Activated CD4-positive, alpha-beta T cell treated with anti-CD3 and anti-CD28 coated beads, Interleukin-2, amount 50 U/mL, for 24 hours (primary cell): ENCODE measurements at regions not wholly inside any gene's neighbourhood (a gene's known extent, or its start where the extent isn't known, plus 50 kb on each side); places are given as distances from the start of the nearest gene placed in this dataset.
A peak's percentile ranks its signal among the peaks of the same experiment; 100 is the strongest.

ENCODE experiments used
- DNase-seq, 2 donors: peaks; one replicate each; pipeline ENCODE4 v3.0.0-alpha.2; 2020; ENCODE audit warnings: low read depth in 1 of 2, low spot score in 1 of 2

DNA sequence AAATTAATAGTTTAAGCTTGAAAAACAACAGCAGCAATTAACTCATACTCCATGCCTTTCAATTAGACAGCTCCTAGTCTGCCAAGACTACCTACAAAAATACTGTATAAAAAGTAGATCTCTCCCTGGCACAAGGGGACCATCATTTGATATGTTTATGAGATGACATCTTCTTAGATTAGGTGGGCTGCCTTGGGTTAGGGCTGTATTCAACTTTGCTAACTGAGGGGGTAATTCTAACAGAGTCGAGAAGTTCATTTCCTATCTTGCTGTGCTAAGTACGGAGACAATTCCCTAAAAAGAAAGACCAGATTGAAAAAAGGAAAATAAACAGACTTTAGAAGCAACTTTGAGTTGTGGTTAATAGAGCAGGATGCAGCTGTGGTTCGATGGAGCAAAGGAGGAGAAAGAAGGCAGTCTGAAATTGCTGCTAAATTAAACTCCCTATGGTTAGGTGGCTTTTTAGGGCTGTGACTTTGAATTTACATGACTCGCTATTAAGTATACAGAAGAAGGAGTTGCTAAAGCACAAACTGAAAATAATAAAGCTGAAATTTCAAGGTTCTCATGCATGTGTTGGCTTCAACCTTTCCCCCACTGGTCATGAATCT is 75.4 kb downstream of the CDC7 start:
- DNase-seq = no peak

DNA sequence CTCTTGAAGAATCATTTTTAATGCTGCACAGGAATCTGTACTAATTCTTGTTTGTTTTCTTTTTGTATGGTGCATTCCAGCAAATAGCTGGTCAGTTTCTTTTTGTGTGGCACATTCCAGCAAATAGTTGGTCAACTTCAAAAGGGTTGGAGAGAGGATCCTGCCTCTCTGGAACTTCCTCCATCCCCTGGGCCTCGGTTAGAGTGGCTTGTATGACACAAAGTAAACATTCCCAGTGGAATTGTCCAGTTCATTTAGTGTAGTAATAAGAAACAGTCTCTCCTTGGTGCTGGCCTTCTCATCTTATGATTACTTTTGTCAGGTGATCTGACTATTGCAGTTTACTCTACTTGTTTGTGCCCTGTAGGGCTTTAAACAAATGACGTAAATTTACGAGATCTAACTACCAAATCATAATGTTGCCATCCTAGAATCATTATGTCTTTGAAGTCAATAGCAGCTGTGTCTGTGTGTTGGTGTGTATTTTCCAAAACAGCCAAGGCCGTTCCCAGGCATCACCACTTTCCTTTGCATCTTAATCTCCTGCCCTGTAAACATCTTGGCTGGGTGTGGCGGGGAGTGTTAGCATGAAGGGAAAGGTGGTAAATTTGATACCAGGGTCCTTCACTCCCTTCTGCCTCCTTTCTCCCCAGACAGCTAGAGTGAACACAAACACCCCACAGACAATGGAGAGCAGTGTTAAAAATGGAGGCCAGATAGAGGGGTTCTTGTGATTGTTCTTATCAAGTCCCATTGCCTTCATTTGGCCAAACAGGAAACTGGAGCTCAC is 77.9 kb downstream of the CDC7 start:
- DNase-seq = no peak

DNA sequence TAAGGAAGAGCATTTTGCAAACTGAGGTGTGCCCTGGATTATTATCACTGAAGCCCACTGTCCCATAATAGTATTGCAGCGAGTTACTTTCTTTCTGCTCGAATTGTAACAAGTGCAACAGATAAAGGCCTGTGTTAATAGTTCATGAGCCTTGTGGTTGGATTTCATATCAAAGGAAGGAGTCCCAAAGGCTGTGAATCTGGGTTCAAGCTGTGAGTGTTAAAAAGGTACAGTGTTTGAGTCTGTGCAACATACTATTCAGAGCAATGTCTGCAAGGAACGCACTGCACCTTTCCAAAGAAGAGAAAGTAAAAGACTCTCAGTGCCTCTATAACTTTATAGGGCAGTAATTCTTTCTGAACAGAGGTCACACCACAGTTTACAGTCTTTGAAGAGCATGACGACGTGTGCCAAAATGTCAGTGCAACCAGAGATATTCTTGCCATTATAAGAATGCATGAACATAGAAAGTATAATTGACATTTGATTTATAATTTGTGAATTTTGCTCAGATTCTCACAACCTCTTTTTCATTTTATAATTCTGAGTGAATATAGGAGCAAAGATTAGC is 79.1 kb downstream of the CDC7 start:
- DNase-seq = no peak

DNA sequence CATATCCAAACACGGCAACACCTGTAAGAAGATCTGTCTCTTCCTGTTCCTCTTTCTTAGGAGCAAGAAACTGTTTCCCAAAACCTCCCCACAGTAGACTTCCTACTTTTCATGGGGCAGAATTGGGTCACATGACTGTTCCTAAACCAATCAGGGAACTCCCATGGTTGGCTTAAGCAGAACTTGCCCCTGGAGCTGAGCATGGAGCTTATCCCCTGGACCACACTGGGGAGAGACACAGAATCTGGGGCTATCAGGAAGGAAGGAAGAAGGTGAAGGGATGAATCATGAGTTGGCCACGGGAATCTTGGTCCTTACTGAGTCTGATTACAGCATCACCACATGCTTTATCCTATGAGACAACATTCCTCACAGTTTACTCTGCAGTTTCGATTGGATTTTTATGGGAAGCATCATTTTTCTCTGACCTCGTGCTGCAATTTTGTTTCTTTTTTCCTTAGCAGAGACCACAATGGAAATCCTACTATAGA is 81.8 kb downstream of the CDC7 start:
- no peak for DNase-seq

DNA sequence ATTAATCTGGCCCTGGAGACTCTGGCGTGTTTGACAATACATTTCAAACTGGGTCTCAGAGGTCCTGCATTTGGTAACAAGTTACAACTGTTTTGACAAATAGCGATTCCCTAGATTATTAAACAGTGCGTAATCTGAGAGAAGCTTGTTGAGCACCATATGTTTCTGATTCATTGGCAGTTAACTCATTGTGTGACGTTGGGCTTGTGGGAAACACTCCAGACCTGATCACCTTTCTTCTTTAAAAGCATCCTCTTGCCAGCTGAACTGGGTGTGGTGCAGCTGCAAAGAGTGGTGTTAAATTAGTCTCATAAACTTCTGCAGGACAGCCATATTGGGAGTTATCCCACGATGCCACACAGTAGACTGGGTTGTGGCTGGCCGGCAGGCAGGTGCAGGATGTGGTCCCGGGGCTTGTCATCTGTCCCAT is 82.7 kb downstream of the CDC7 start:
- no peak for DNase-seq

DNA sequence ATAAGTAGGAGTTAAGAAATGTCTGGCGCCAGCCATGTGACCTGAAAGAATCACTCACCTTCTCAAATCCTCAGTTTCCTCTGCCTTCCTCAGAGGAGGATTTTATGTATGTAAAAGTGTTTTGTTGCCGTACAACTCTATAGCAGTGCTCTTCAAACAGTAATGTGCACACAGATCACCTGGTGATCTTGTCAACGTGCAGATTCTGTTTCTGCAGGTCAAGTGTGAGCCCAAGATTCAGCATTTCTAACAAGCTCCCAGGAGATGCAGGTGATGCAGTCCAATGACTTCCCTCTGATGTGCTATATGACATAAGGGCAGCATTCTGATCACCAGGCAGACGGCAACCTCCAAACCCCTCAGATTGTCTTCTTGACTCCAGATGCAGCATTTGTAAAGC is 83.7 kb downstream of the CDC7 start:
- no peak for DNase-seq

DNA sequence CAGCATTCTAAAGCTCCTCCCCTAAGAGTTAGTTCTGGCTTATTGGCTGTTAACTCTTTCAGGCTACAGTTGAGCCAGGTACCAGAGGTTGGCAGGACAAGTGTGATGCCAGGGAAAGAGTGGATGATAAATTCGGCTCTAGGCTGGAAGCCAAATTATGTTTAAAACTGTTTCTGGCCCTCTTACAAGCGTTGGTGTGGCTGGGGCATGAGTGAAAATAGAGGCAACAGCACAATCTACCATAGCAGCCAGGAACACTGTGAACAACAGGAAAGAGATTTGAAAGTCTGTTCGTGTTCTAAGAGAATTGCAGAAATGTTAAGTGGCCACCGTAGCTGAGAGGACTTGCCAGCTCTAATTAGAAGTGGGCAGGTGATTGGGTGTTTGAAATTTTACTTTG is 84.2 kb downstream of the CDC7 start:
- DNase-seq = no peak

DNA sequence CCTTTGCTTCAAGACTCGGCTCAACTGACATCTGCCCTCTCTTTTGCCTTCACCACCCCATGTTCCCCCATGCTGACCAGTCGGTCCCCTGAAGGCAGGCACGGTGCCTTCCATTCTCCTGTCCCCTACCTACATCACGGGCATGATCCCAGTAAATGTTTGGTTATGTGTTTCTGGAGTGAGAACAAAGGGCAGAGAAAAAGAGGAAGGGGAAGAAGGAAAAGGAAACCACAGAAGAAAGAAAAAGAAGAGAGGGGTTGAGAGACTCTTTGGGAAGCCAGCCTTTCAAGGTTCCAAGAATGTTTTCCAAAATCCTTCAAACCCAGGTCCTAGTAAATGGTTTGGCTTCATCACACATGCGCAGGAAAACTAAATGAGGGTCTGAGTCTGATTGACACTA is 84.9 kb downstream of the CDC7 start:
- no peak for DNase-seq

DNA sequence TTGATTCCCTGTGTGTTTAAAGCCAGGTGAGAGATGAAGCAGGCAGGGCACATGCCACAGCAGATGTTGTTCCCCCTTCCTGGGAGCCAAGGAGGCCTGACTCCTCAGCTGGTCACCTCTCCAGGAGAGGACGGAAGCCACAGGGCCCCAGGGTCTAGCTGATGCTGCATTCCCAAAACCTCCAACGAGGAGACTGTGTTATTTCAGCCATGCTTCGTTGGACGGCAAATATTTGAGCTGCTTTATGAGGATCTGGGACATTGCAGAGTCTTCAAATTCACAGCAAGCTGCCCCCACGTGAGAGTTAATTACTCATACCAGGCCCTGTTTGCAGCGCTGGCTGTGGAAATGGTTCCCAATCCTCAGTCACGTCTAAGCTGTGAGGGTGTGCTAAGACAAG is 85.3 kb downstream of the CDC7 start:
- DNase-seq = no peak

DNA sequence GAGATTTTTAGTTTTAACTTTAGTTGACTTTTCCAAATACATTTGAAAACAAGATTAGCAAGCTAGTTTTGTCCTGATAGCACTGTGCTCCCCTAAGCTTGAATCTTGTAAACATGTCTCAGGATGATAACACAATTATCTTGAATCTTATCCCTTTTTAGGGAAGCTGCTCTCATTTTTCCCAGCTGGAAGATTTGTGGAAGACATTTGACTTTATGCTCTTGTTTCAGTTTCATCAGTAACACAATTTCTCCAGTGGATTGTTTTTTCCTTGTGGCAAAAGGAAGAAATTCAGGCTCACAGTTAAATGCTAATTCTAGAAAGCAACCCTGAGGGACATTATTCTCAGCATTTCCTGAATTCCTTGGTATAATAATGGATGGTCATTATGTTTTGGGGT is 88.8 kb downstream of the CDC7 start:
- DNase-seq = no peak

DNA sequence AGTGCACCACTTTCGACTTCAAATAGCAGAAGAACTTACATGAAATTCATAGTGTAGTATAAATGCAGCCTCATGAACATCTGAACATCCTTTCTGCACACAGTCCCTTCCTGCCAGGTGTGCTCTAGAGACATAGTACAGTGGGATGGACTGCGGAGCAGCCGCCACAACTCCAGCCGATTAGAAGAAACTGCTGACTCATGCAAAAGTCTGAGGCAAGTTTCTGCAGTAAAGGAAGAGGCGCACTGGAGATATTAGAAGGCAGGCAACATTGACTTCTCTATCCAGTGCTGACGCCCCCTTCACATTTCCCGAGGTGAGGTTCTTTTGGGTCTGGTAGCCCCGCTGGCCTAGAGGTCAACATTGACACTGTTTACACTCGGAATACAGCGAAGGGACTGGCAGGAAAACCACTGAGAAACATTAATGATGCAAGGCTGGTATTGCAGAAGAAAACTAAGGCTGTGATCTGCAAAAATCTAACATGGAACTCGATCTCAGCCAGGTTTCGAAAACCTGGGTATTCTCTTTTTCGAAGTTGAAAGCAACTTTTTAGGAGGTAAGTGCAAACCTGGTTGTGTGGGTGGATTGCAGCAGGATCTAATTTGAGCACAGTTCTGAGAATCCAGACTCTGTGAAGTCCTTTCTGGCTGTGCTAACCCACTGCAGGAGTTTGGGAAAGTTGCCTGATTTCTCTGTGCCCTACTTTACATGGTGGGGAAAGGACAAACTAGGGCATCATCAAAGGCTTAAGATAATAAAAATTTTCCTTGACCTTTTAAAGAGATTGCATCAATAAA is 90.7 kb downstream of the CDC7 start:
- DNase-seq = peak in 1 of 2 donors; percentile 17

DNA sequence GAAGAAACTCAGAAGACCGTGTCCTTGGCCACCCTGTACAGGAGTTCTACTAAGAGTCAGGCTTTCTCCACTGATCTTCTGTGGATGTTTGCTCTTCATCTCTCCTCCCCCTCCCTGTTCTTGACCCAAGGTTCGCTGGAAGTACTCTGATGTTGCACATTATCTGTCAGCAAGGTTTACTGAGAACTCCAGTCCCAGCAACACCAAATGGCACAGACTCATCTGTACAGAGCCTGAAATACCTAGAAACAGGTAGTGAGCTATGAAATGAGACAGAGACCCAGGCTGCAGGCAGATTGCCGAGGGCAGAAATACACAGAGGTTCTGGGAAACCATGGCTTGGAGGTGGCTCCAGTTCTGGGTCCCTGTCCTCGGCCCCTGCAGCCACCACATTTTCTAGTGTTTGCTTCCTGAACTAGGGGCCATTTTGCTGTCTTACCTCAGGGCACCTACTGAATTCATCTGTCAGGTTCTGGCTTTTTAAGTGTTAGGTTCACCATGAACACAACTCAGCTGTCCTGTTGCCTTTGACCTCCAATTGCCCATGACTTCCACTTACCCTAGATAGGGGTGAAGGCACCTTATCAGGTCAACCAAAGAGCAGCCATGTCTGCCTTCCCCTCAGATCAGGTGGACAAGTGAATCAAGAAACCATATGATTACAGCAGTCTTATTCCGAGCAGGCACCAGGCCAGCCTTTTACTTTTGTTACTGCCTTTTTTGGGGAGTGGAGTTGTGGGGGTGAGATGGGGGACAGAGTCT is 92.2 kb downstream of the CDC7 start:
- DNase-seq = no peak

DNA sequence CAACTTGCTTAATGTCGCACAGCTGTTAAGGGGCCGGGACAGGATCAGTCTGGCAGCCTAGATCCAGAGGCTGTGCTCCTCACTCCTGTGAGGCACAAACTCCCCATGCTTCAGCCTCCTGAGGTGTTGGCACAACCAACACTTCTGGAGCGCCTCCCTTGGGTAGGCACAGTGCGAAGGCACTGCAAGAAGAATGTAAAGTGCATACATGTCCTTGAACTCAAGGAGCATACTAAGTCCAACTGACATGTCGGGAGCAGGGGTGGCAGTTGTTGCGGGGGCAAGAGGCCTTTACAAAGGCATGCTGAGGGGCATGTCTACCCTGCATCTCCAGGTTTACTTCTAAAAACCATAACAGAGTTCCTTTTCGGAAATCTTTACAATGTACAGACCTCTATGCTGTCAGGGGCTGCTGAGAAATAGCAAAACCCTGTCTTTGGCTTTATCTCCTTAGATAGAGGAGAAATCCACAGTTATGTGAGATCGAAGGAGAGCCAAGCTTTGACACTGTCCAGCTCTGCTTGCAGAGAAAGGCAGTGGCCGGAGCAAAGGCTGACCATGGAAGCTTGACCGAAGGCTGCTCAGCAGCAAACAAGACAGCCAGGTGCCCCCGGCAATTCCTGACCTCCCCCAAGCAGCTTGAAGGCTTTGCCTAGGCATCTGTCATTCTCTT is 93.9 kb downstream of the CDC7 start:
- DNase-seq = no peak

DNA sequence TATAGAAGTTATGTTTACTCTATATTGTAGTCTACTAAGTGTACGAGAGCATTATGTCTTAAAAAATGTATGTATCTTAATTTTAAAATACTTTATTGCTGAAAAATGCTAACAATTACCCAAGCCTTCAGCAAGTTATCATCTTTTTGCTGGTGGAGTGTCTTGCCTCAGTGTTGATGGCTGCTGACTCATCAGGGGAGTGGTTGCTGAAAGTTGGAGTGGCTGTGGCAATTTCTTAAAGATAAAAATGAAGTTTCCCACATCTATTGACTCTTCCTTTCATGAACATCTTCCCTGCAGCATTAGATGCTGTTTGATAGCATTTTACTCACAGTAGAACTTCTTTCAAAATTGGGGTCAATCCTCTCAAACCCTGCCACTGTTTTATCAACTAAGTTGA is 95.8 kb downstream of the CDC7 start:
- DNase-seq = no peak

DNA sequence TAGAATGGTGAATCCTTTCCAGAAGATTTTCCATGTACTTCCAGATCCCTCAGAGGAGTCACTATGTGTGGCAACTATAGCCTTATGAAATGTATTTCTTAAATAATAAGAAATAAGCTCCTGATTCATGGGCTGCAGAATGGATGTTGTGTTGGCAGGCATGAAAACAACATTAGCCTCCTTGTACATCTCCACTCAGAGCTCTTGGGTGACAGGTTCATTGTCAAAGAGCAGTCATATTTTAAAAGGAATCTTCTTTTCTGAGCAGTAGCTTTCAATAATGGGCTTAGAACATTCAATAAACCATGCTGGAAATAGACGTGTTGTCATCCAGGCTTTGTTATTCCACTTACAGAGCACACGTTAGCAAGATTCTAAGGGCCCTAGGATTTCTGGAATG is 96.6 kb downstream of the CDC7 start:
- no peak for DNase-seq

DNA sequence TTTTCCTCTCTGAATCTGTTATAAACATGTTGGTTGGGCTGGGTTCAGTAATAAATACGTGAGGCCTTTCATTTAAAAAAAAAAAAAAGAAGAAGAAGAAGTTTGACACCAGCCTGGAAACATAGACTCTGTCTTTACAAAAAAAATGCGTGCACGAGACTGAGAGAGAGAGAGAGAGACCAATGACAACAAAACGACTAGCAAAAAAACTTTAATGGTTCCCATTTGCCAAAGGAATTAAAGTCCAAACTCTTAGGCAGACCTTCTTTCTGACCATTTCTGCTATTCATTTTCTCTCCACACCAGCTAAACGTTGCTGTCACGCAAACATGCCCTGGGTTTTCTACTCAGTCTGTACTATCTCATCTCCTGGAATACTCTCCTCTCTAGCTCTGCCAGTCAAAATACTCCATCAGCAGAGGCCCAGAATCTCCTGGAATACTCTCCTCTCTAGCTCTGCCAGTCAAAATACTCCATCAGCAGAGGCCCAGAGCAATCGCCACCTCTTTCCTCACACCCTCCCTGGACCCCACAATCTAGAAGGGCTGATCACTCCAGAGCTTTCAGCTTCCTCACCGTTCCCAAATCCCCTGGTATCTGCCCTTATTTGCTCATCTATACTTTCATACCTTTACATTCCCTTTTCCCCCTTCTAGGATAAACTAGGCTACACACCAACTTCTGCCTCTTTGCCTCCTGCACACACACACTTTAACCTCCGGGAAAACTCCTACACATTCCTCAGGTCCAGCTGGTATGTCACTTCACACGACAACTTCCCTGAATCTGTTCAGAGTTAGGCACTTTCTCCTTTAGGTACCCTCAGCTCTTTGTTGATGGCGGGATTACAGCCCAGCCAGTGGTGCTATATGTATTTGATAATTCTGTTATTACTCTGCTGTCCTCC is 100.0 kb downstream of the CDC7 start:
- DNase-seq = no peak

DNA sequence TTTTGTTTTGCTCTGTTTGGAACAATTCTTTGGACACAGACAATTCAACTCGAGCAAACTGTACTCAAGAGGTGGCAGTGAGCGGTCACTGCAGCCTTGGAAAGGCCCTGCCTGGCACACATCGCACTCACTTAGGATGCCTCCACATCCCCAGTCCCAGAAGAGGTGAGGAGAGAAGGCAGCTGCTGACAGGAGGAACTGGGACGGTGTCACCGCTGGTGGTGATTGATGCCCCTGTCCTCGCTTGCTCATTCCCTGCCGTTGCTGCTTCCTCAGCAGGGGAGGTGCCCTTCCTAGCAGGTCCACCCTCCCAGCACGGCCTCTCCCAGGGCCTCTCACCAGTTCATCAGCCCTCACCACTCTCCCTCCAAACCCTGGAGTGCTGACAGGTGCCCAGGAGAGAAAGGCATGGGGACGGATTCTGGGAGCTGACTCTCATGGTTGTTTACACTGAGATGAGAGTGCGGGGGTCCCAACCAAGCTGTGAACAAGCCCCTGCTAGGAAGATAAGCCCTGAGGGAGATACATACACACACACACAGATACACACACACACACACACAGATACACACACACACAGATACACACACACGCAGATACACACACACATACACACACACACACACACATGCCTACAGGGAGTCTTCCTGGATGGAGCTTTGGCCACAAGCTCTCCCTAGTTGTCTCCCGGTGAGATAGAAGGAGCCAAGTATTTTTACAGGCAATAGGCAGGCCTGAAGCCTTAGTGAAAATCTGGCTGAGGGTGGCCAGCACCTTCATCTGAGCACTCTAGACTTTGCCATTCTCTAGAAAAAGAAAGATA is 101.1 kb downstream of the CDC7 start:
- no peak for DNase-seq

DNA sequence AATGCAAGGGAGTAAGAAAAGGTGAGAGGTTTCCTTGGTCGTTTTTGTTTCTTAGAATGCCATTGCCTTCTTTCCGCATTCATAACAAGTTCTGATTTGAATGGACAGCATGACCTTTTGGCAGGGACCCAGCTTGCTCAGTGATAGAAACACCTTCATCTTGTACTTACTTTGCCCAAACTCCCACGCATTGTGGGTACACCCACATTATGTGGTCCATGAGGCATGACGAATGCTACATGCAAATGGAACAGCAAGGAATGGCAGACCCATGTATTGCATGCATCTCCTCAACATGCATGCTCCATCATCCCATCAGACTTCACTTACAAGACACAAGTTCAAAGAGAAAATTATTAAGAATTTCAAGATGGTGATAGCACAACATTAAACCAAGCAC is 102.8 kb downstream of the CDC7 start:
- DNase-seq = no peak

DNA sequence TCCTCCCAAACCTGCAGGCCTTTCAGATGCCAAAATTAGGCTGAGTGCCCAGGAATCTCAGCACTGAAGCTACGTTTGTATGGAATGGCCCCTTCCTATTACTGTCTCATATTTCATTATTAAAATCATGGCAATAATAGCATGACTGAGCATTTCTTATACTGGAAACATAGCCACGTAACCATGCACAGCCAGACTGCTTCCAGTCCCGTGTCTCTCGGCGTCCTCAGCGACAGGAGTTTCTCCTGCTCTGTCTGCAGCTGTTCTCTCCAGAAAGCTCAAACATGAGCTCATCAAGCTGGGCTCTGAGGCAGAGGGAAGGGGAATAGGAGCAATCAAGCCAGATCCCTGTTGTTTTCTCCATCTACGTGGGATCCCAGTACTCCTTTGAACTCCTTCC is 104.0 kb downstream of the CDC7 start:
- DNase-seq = no peak
